ENCODE measurements at regions not wholly inside any gene's neighbourhood (a gene's known extent, or its start where the extent isn't known, plus 50 kb on each side); places are given as distances from the start of the nearest gene placed in this dataset.

DNA sequence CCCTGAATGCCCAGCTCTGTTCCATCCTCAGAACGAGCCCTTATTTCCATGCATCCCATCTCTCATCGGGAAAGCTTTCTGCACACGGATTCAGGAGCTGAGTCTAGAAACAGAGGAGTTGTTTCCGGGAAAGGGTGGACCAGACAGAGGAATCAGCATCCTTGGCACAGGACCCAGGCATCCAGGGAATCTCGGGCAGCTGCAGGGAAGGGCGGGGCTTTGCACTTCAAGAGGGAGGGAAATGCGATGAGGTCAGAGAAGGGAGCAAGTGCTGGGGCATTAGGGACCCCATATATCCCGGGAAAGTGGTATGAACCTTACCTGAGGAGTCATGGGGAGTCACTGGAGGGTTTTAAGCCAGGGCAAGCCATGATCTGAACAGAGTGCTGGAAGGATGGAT lies 68.5 kb downstream of the NPTX2 start:
- TF ChIP-seq, protein P1, sequence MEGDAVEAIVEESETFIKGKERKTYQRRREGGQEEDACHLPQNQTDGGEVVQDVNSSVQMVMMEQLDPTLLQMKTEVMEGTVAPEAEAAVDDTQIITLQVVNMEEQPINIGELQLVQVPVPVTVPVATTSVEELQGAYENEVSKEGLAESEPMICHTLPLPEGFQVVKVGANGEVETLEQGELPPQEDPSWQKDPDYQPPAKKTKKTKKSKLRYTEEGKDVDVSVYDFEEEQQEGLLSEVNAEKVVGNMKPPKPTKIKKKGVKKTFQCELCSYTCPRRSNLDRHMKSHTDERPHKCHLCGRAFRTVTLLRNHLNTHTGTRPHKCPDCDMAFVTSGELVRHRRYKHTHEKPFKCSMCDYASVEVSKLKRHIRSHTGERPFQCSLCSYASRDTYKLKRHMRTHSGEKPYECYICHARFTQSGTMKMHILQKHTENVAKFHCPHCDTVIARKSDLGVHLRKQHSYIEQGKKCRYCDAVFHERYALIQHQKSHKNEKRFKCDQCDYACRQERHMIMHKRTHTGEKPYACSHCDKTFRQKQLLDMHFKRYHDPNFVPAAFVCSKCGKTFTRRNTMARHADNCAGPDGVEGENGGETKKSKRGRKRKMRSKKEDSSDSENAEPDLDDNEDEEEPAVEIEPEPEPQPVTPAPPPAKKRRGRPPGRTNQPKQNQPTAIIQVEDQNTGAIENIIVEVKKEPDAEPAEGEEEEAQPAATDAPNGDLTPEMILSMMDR (IDR thresholded peaks at IDR 0.05; ENCODE audit: low read depth, low read length) = no peak
- TF ChIP-seq EZH2phosphoT487 (IDR thresholded peaks at IDR 0.05; ENCODE audit: low read depth) = no peak
